RWPE2 (cell line): ENCODE measurements at regions not wholly inside any gene's neighbourhood (a gene's known extent, or its start where the extent isn't known, plus 50 kb on each side); places are given as distances from the start of the nearest gene placed in this dataset.

ENCODE experiments used
- ATAC-seq: fragments of 200-7000 bp; cut with Tn5 transposase; 3 replicates; pipeline ENCODE4 v1.9.1; 2021; ENCODE audit warnings: low read depth
- DNase-seq: peaks from one replicate; pipeline ENCODE4 v3.0.0-alpha.2; 2020; ENCODE audit warnings: low spot score
- H3K27ac ChIP-seq: fragments of 450-650 bp; 2 replicates; pipeline ENCODE4 v1.5.1; 2017; ENCODE audit warnings: mild to moderate bottlenecking; ENCODE audit not compliant: poor library complexity, severe bottlenecking
- H3K27me3 ChIP-seq: fragments of 250-450 bp; sonication (Bioruptor Pico); 2 replicates; pipeline ENCODE4 v1.5.1; 2021; ENCODE audit warnings: mild to moderate bottlenecking, moderate library complexity; ENCODE audit not compliant: insufficient read depth, poor library complexity, severe bottlenecking
- H3K36me3 ChIP-seq: fragments of 250-450 bp; sonication (Bioruptor Pico); 2 replicates; pipeline ENCODE4 v1.5.1; 2020; ENCODE audit warnings: low read depth, mild to moderate bottlenecking, moderate library complexity
- H3K4me1 ChIP-seq: fragments of 250-450 bp; sonication (Bioruptor Pico); 2 replicates; pipeline ENCODE4 v1.5.1; 2021; ENCODE audit warnings: mild to moderate bottlenecking, moderate library complexity; ENCODE audit not compliant: insufficient read depth, poor library complexity, severe bottlenecking
- H3K4me3 ChIP-seq: fragments of 250-450 bp; sonication (Bioruptor Pico); 2 replicates; pipeline ENCODE4 v1.5.1; 2021; ENCODE audit warnings: mild to moderate bottlenecking, moderate library complexity; ENCODE audit not compliant: severe bottlenecking
- H3K9me3 ChIP-seq: fragments of 250-450 bp; sonication (Bioruptor Pico); 2 replicates; pipeline ENCODE4 v1.5.1; 2021; ENCODE audit warnings: mild to moderate bottlenecking, moderate library complexity; ENCODE audit not compliant: severe bottlenecking
- CTCF ChIP-seq: fragments of 450-650 bp; IDR thresholded peaks from one replicate; pipeline ENCODE4 v1.5.1; 2017; ENCODE audit warnings: mild to moderate bottlenecking, moderate library complexity; ENCODE audit not compliant: poor library complexity, severe bottlenecking

- H3K9me3 ChIP-seq, result no peaks in the 10 kb centered on the region
- H3K36me3 ChIP-seq, result no peaks in the 10 kb centered on the region
- TF ChIP-seq CTCF, result no peak
- DNase-seq, result no peak
- no peak for ATAC-seq
- no peaks in the 10 kb centered on the region for H3K4me1 ChIP-seq
- H3K27ac ChIP-seq, result no peak overlapping the region
- H3K27me3 ChIP-seq, result no peaks in the 10 kb centered on the region
- no peak overlapping the region for H3K4me3 ChIP-seq
Measured at GRCh38 chr18:55119016-55119415, 159.8 kb upstream of the CCDC68 start.

- ATAC-seq (no peak), DNase-seq (no peak)
- H3K4me3 ChIP-seq, result no peak overlapping the region
- no peaks in the 10 kb centered on the region for H3K27me3 ChIP-seq
- H3K27ac ChIP-seq, result no peak overlapping the region
- no peaks in the 10 kb centered on the region for H3K36me3 ChIP-seq
- no peaks in the 10 kb centered on the region for H3K9me3 ChIP-seq
- no peaks in the 10 kb centered on the region for H3K4me1 ChIP-seq
- no peak for TF ChIP-seq CTCF
Measured at GRCh38 chr18:55116863-55117262, 157.6 kb upstream of the CCDC68 start.

GRCh38 chr18:55115606-55116005 lies 156.3 kb upstream of the CCDC68 start:
- Histone ChIP-seq H3K4me3 (no peak overlapping the region), H3K4me1 (no peaks in the 10 kb centered on the region), H3K9me3 (no peaks in the 10 kb centered on the region), H3K36me3 (no peaks in the 10 kb centered on the region), H3K27ac (no peak overlapping the region), H3K27me3 (no peaks in the 10 kb centered on the region)
- ATAC-seq, result no peak
- no peak for TF ChIP-seq CTCF
- DNase-seq, result no peak

- ATAC-seq, result no peak
- no peak for TF ChIP-seq CTCF
- H3K27ac ChIP-seq, result no peak overlapping the region
- DNase-seq, result no peak
- no peaks in the 10 kb centered on the region for H3K4me1 ChIP-seq
- no peaks in the 10 kb centered on the region for H3K27me3 ChIP-seq
- H3K4me3 ChIP-seq, result no peak overlapping the region
- no peaks in the 10 kb centered on the region for H3K9me3 ChIP-seq
- no peaks in the 10 kb centered on the region for H3K36me3 ChIP-seq
Measured at GRCh38 chr18:55114876-55115275, 155.6 kb upstream of the CCDC68 start.

GRCh38 chr18:55113800-55114199 lies 154.5 kb upstream of the CCDC68 start:
- Histone ChIP-seq H3K4me1 (no peaks in the 10 kb centered on the region), H3K27ac (no peak overlapping the region), H3K36me3 (no peaks in the 10 kb centered on the region), H3K9me3 (no peaks in the 10 kb centered on the region), H3K27me3 (no peaks in the 10 kb centered on the region), H3K4me3 (no peak overlapping the region)
- no peak for ATAC-seq
- TF ChIP-seq CTCF, result no peak
- no peak for DNase-seq
